T-helper 17 cell (primary cell): ENCODE measurements at regions not wholly inside any gene's neighbourhood (a gene's known extent, or its start where the extent isn't known, plus 50 kb on each side); places are given as distances from the start of the nearest gene placed in this dataset.

Source experiments
- ATAC-seq: fragments of 150-1000 bp; cut with Tn5 transposase; 2 replicates; pipeline ENCODE4 v1.10.0; 2021; ENCODE audit warnings: mild to moderate bottlenecking, moderate library complexity
- DNase-seq, 3 donors: peaks; one replicate each; pipeline versions ENCODE4 v3.0.0 to v3.0.0-alpha.2; 2020 to 2021
- H3K9me3 ChIP-seq: one replicate; pipeline ENCODE4 v1.7.0; 2013; ENCODE audit warnings: low read length, mild to moderate bottlenecking; ENCODE audit not compliant: control insufficient read depth, poor library complexity, severe bottlenecking
- H3K27ac Mint-ChIP-seq: one replicate; pipeline ENCODE4 v1.8.0; 2022; ENCODE audit warnings: mild to moderate bottlenecking, moderate library complexity, mixed read lengths
- H3K27me3 Mint-ChIP-seq: one replicate; pipeline ENCODE4 v1.8.0; 2022; ENCODE audit warnings: mixed read lengths
- H3K36me3 Mint-ChIP-seq: one replicate; pipeline ENCODE4 v1.8.0; 2022; ENCODE audit warnings: low read depth, mixed read lengths
- H3K4me1 Mint-ChIP-seq: one replicate; pipeline ENCODE4 v1.8.0; 2022; ENCODE audit warnings: mild to moderate bottlenecking, mixed read lengths
- H3K4me3 Mint-ChIP-seq: one replicate; pipeline ENCODE4 v1.8.0; 2022; ENCODE audit warnings: mild to moderate bottlenecking, moderate library complexity, mixed read lengths

GRCh38 chr16:22728167-22728836 lies 85.7 kb upstream of the HS3ST2 start:
- DNase-seq (no peak), ATAC-seq (no peak)
- H3K9me3 ChIP-seq = no peaks in the 10 kb centered on the region
- Mint-ChIP-seq H3K4me3 (no peak overlapping the region), H3K27ac (no peak overlapping the region), H3K36me3 (peaks cover 2% of the 10 kb centered on the region), H3K4me1 (peaks cover 6% of the 10 kb centered on the region), H3K27me3 (peaks cover 50% of the 10 kb centered on the region)

- H3K27me3 Mint-ChIP-seq = peaks cover 56% of the 10 kb centered on the region
- no peak for ATAC-seq
- no peak overlapping the region for H3K4me3 Mint-ChIP-seq
Measured at GRCh38 chr16:22732400-22732799, 81.6 kb upstream of the HS3ST2 start.

GRCh38 chr16:22732959-22733358 lies 81.0 kb upstream of the HS3ST2 start:
- Mint-ChIP-seq H3K4me1 (peaks cover 4% of the 10 kb centered on the region), H3K4me3 (no peak overlapping the region), H3K27me3 (peaks cover 52% of the 10 kb centered on the region), H3K36me3 (peaks cover 3% of the 10 kb centered on the region), H3K27ac (no peak overlapping the region)
- DNase-seq = no peak
- no peak for ATAC-seq
- H3K9me3 ChIP-seq = no peaks in the 10 kb centered on the region

More at GRCh38 chr16:22732400-22732799, 81.6 kb upstream of the HS3ST2 start:
- H3K9me3 ChIP-seq = no peaks in the 10 kb centered on the region
- Mint-ChIP-seq H3K36me3 (peaks cover 3% of the 10 kb centered on the region), H3K27ac (no peak overlapping the region), H3K4me1 (peaks cover 6% of the 10 kb centered on the region)
- DNase-seq = no peak

DNA sequence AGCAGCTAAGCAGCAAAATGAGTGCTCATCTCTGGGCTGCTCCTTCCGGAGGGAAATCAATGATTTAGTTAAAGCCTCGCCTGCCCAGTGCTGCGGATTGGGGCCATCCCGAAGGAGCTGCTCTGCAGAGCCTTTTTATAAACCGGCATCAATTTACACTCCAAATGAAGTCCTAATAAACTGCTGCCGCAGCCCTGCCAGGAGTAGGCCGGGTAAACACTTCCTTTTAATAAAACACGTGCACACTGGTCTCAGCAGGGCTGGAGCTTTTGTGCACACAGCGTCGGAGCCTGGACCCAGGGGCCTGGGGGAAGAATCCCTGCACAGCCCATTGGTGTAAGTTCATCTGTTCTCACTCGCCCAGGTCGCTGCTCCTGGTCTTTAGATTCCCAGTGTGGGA lies 79.6 kb upstream of the HS3ST2 start:
- Mint-ChIP-seq H3K36me3 (peaks cover 3% of the 10 kb centered on the region), H3K27ac (no peak overlapping the region), H3K4me1 (no peaks in the 10 kb centered on the region), H3K4me3 (no peak overlapping the region), H3K27me3 (peaks cover 45% of the 10 kb centered on the region)
- H3K9me3 ChIP-seq = no peaks in the 10 kb centered on the region
- no peak for DNase-seq
- no peak for ATAC-seq

DNA sequence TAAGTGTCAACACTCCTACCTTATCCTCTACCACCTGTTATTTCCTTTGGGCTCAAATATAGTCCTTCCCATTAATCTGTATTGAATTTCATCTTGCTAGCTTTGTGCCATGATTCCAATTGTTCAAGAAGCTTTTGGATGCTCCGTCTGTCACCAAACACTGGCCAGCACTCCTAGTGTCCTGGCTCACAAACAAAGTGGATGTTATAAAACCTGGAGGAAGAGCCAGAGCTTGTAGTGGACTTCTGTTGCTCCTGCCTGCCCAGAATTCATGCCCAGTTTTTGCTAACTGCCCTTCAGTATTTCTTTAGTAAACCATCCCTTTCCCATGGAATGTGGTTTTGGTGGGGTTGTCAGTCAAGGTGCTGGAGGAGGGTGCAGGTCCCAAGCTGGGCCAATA lies 77.2 kb upstream of the HS3ST2 start:
- DNase-seq = no peak
- no peak for ATAC-seq
- Mint-ChIP-seq H3K27me3 (peaks cover 37% of the 10 kb centered on the region), H3K27ac (no peak overlapping the region), H3K36me3 (peaks cover 3% of the 10 kb centered on the region), H3K4me3 (no peak overlapping the region), H3K4me1 (no peaks in the 10 kb centered on the region)
- no peaks in the 10 kb centered on the region for H3K9me3 ChIP-seq

- no peak for DNase-seq
- Mint-ChIP-seq H3K36me3 (peaks cover 3% of the 10 kb centered on the region), H3K4me1 (no peaks in the 10 kb centered on the region), H3K4me3 (no peak overlapping the region), H3K27me3 (peaks cover 21% of the 10 kb centered on the region), H3K27ac (no peak overlapping the region)
- ATAC-seq = no peak
- no peaks in the 10 kb centered on the region for H3K9me3 ChIP-seq
Measured at GRCh38 chr16:22739077-22739476, 74.9 kb upstream of the HS3ST2 start.

DNA sequence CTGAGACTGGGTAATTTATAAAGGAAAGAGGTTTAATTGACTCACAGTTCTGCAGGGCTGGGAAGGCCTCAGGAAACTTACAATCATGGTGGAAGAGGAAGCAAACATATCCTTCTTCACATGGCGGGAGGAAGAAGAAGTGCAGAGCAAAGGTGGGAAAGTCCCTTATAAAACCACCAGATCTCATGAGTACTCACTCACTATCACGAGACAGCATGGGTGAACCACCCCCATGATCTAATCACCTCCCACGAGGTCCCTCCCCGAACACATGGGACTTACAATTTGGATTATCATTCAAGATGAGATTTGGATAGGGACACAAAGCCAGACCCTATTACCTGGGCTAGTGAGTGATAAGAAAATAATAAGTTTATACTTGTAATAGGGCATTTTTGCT lies 70.6 kb upstream of the HS3ST2 start:
- DNase-seq = no peak
- Mint-ChIP-seq H3K4me3 (no peak overlapping the region), H3K36me3 (no peaks in the 10 kb centered on the region), H3K27ac (no peak overlapping the region), H3K4me1 (no peaks in the 10 kb centered on the region), H3K27me3 (peaks cover 10% of the 10 kb centered on the region)
- H3K9me3 ChIP-seq = peaks cover 3% of the 10 kb centered on the region
- ATAC-seq = no peak

DNA sequence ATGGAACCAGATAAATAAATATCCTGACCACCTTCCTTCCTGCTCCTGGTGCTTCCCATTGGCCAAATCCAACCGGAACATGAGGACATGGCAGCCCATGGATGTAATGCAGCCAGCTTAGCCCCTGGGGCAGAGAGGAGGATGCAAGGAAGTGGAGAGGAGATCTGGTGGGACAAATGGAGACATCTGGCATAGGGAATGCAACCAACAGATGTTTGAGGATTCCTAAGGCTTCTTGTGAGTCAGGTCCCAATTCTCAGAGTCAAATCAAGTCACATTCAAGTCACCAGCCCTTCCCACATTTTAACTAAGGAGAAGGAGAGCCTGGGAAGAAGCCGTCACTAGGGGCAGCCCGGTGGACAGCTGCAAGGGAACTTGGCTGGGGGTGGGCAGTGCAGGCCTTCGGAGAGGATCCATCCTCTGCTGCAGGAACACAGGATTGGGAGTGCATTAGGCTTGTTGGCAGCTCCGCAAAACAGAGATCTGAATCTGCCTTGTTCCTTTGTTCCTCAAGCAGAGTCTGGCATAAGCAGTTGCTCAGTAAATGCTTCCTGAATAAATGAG lies 62.8 kb upstream of the HS3ST2 start:
- Mint-ChIP-seq H3K4me3 (no peak overlapping the region), H3K4me1 (no peaks in the 10 kb centered on the region), H3K27ac (no peak overlapping the region), H3K27me3 (peaks cover 17% of the 10 kb centered on the region), H3K36me3 (no peaks in the 10 kb centered on the region)
- ATAC-seq (no peak), DNase-seq (no peak)
- H3K9me3 ChIP-seq = peaks cover 3% of the 10 kb centered on the region

DNA sequence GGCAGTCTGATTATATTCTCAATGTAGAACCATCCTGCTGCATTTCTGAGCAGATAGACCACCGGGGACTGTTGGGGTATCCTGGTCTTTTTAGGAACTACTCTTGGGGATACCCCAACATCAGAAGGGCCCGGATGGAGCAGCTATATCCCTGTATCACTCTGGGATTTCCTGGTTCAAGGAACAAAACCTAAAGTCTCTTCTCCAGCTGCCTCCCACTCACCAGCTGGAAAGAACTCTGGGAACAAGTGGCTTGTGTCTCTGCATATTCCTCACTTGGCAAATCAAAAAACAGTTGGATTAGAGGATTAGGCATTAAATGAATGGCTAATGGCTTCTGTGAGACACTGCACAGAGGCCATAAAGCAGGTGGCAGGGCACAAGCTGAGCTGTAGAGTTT lies 62.3 kb upstream of the HS3ST2 start:
- H3K9me3 ChIP-seq = no peaks in the 10 kb centered on the region
- H3K36me3 Mint-ChIP-seq = no peaks in the 10 kb centered on the region
- H3K4me1 Mint-ChIP-seq = no peaks in the 10 kb centered on the region
- no peak overlapping the region for H3K4me3 Mint-ChIP-seq
- no peak for ATAC-seq
- DNase-seq = no peak
- H3K27ac Mint-ChIP-seq = no peak overlapping the region
- H3K27me3 Mint-ChIP-seq = peaks cover 22% of the 10 kb centered on the region

DNA sequence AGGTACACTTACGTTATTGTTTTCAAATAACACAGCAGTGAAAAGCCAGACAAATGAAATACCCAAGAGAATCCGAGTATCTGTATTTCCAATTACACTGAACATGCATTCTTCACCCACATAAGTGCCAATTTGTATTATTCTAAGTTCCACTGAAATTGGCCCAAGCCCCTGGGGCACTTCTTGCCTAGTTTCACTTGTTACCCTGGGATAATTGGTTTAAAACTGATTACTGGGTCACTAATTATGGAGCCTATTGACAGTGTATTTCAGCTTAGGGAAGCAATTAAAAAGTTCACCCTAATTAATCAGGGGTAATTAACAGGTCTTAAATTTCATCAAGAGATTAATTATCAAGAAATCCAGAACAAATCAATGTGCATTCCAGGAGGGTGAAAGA lies 60.5 kb upstream of the HS3ST2 start:
- no peaks in the 10 kb centered on the region for H3K9me3 ChIP-seq
- Mint-ChIP-seq H3K4me1 (no peaks in the 10 kb centered on the region), H3K4me3 (no peak overlapping the region), H3K36me3 (no peaks in the 10 kb centered on the region), H3K27ac (no peak overlapping the region), H3K27me3 (peaks cover 33% of the 10 kb centered on the region)
- no peak for DNase-seq
- ATAC-seq = no peak

- no peak for ATAC-seq
- Mint-ChIP-seq H3K27me3 (peaks cover 41% of the 10 kb centered on the region), H3K4me1 (no peaks in the 10 kb centered on the region), H3K27ac (no peak overlapping the region), H3K4me3 (no peak overlapping the region), H3K36me3 (no peaks in the 10 kb centered on the region)
- H3K9me3 ChIP-seq = no peaks in the 10 kb centered on the region
- DNase-seq = no peak
Measured at GRCh38 chr16:22754577-22754976, 59.4 kb upstream of the HS3ST2 start.

DNA sequence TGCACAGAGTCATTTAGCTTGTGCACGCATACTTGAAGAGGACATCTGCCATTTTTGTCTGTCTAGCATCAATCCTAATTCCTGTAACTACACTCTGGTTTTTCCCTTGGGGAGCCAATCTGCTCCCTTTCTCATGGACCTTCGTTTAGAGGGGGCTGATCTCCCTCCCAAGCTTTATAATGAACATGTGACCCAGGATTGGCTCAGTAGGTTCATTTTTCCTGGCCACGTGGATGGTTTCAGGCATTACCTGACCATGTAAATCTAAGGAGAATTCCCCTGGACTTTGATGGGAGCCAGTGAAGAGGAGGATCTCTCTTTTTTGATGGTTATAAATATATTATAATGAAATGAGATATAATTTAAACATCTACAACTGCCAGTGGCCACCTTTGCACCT lies 56.8 kb upstream of the HS3ST2 start:
- no peak for ATAC-seq
- Mint-ChIP-seq H3K4me1 (no peaks in the 10 kb centered on the region), H3K27me3 (peaks cover 41% of the 10 kb centered on the region), H3K4me3 (no peak overlapping the region), H3K36me3 (no peaks in the 10 kb centered on the region), H3K27ac (no peak overlapping the region)
- H3K9me3 ChIP-seq = no peaks in the 10 kb centered on the region
- no peak for DNase-seq

DNA sequence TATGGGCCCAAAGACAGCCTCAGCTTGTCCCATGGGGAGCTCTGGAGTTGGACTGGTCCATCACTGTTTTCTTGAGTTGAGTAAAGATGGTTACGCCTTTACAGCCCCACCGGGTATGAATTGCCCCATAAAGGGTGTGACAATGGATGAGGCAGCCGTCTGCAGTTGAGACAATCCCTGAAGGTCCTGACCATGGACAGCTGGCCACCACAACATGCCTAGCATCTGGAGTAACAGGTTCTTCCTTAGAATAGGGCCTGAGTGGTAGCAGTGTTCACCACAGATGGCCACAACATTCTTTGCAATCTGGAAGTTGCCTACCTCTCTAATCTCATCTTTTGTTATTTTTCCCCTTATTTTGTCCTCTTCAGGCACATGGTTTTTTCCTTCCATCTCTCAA lies 51.5 kb upstream of the HS3ST2 start:
- no peak for ATAC-seq
- Mint-ChIP-seq H3K4me1 (peaks cover 2% of the 10 kb centered on the region), H3K36me3 (no peaks in the 10 kb centered on the region)

DNA sequence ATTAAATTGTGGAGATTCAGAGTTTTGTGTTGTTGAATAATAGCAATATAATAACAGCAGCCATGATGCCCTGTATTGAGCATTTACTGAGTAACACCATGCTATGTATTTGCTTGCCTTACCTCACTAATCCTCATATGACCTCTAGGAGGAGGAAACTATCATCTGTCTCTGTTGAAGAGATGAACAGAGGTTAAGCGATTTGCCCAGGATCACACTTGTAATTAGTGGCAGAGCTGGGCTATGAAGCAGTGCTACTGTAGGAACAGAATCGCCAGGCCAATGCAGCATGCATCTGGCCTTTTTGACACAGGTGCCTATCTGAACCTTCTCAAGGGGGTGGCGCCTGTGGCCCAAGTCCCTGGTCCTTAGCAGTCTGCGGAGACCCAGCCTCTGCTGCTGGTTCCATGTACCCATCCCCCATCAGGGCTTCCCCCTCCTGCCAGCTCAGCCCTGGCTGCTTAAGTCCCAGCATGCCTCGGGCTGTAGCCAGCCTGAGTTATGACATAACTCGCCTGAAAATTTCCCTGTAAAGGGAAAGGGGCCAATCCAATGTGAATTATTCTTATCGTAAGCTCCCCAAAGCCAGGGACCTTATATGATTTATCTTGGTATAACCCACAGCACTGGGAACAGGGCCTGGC lies 50.4 kb upstream of the HS3ST2 start:
- Mint-ChIP-seq H3K27me3 (peaks cover 35% of the 10 kb centered on the region), H3K36me3 (no peaks in the 10 kb centered on the region), H3K4me3 (no peak overlapping the region), H3K4me1 (peaks cover 2% of the 10 kb centered on the region), H3K27ac (no peak overlapping the region)
- H3K9me3 ChIP-seq = no peaks in the 10 kb centered on the region
- ATAC-seq (no peak), DNase-seq (no peak)

More for the DNA sequence above, 51.5 kb upstream of the HS3ST2 start:
- H3K27ac Mint-ChIP-seq = no peak overlapping the region
- peaks cover 37% of the 10 kb centered on the region for H3K27me3 Mint-ChIP-seq
- no peak for DNase-seq
- no peaks in the 10 kb centered on the region for H3K9me3 ChIP-seq
- H3K4me3 Mint-ChIP-seq = no peak overlapping the region
